ENCODE measurements at regions not wholly inside any gene's neighbourhood (a gene's known extent, or its start where the extent isn't known, plus 50 kb on each side); places are given as distances from the start of the nearest gene placed in this dataset.

GRCh38 chr11:129503646-129504045, 128.0 kb downstream of the BARX2 start:
- no peak for TF ChIP-seq CTCF (IDR thresholded peaks at IDR 0.05; ENCODE audit: low read depth, low read length)
- H3K4me3 ChIP-seq (replicated peaks in 1 of 2; ENCODE audit: low read depth in 2 of 2, low read length in 2 of 2), result no peak overlapping the region
- DNase-seq (ENCODE audit: low read depth in 2 of 2), result no peak

GRCh38 chr11:129505266-129505665, 129.6 kb downstream of the BARX2 start:
- H3K4me3 ChIP-seq (replicated peaks in 1 of 2; ENCODE audit: low read depth in 2 of 2, low read length in 2 of 2), result no peak overlapping the region
- no peak for TF ChIP-seq CTCF (IDR thresholded peaks at IDR 0.05; ENCODE audit: low read depth, low read length)
- no peak for DNase-seq (ENCODE audit: low read depth in 2 of 2)

- no peak for TF ChIP-seq CTCF (IDR thresholded peaks at IDR 0.05; ENCODE audit: low read depth, low read length)
- no peak overlapping the region for H3K4me3 ChIP-seq (replicated peaks in 1 of 2; ENCODE audit: low read depth in 2 of 2, low read length in 2 of 2)
- DNase-seq (ENCODE audit: low read depth in 2 of 2), result no peak
These were observed 132.5 kb downstream of the BARX2 start for GRCh38 chr11:129508163-129508562.

- H3K4me3 ChIP-seq (replicated peaks in 1 of 2; ENCODE audit: low read depth in 2 of 2, low read length in 2 of 2), result no peak overlapping the region
- no peak for DNase-seq (ENCODE audit: low read depth in 2 of 2)
- no peak for TF ChIP-seq CTCF (IDR thresholded peaks at IDR 0.05; ENCODE audit: low read depth, low read length)
These were observed 152.6 kb downstream of the BARX2 start for GRCh38 chr11:129528296-129528695.

- no peak overlapping the region for H3K4me3 ChIP-seq (replicated peaks in 1 of 2; ENCODE audit: low read depth in 2 of 2, low read length in 2 of 2)
- DNase-seq (ENCODE audit: low read depth in 2 of 2), result no peak
- TF ChIP-seq CTCF (IDR thresholded peaks at IDR 0.05; ENCODE audit: low read depth, low read length), result no peak
These were observed 154.7 kb downstream of the BARX2 start for GRCh38 chr11:129530154-129530895.

GRCh38 chr11:129533395-129533794, 157.7 kb downstream of the BARX2 start:
- no peak for DNase-seq (ENCODE audit: low read depth in 2 of 2)
- no peak overlapping the region for H3K4me3 ChIP-seq (replicated peaks in 1 of 2; ENCODE audit: low read depth in 2 of 2, low read length in 2 of 2)
- no peak for TF ChIP-seq CTCF (IDR thresholded peaks at IDR 0.05; ENCODE audit: low read depth, low read length)

- TF ChIP-seq CTCF (IDR thresholded peaks at IDR 0.05; ENCODE audit: low read depth, low read length), result no peak
- DNase-seq (ENCODE audit: low read depth in 2 of 2), result no peak
- H3K4me3 ChIP-seq (replicated peaks in 1 of 2; ENCODE audit: low read depth in 2 of 2, low read length in 2 of 2), result no peak overlapping the region
These were observed 160.7 kb downstream of the BARX2 start for GRCh38 chr11:129536338-129536737.
